OCI-LY1 (cell line): ENCODE measurements at regions not wholly inside any gene's neighbourhood (a gene's known extent, or its start where the extent isn't known, plus 50 kb on each side); places are given as distances from the start of the nearest gene placed in this dataset.

Experiments
- H2AFZ ChIP-seq: fragments of 200-600 bp; sonication (generic), shearing (Covaris generic); 2 replicates; pipeline ENCODE4 v1.6.0; 2014; ENCODE audit warnings: antibody characterized with exemption, mild to moderate bottlenecking, low read length
- H3F3A ChIP-seq: fragments of 200-600 bp; sonication (generic), shearing (Covaris generic); 2 replicates; pipeline ENCODE4 v1.6.0; 2014; ENCODE audit warnings: mild to moderate bottlenecking, antibody characterized with exemption, low read length, moderate library complexity; ENCODE audit not compliant: insufficient read depth
- H3K27ac ChIP-seq: fragments of 200-600 bp; sonication (generic); 2 replicates; pipeline ENCODE4 v1.5.1; 2014; ENCODE audit warnings: low read length, mixed run types, mild to moderate bottlenecking, low read depth; ENCODE audit not compliant: poor library complexity, severe bottlenecking
- H3K27me3 ChIP-seq: fragments of 200-600 bp; sonication (generic); 2 replicates; pipeline ENCODE4 v1.6.0; 2014; ENCODE audit warnings: antibody characterized with exemption, mild to moderate bottlenecking, low read length, moderate library complexity; ENCODE audit not compliant: insufficient read depth
- H3K36me3 ChIP-seq: fragments of 200-600 bp; sonication (generic); 2 replicates; pipeline ENCODE4 v1.6.1; 2014; ENCODE audit warnings: mild to moderate bottlenecking, antibody characterized with exemption, low read length, moderate library complexity, mixed read lengths; ENCODE audit not compliant: insufficient read depth
- H3K4me1 ChIP-seq: fragments of 200-600 bp; sonication (generic); 2 replicates; pipeline ENCODE4 v1.5.1; 2014; ENCODE audit warnings: mild to moderate bottlenecking, low read length, moderate library complexity; ENCODE audit not compliant: insufficient read depth, severe bottlenecking
- H3K4me2 ChIP-seq: fragments of 200-600 bp; sonication (generic), shearing (Covaris generic); 2 replicates; pipeline ENCODE4 v1.6.1; 2014; ENCODE audit warnings: low read length
- H3K4me3 ChIP-seq: fragments of 200-600 bp; sonication (generic); 2 replicates; pipeline ENCODE4 v1.5.1; 2014; ENCODE audit warnings: low read length, low read depth, mild to moderate bottlenecking, mixed read lengths; ENCODE audit not compliant: poor library complexity, severe bottlenecking
- H3K79me2 ChIP-seq: fragments of 200-600 bp; shearing (Covaris generic); 2 replicates; pipeline ENCODE4 v1.6.1; 2016; ENCODE audit warnings: mixed run types, low read length, mixed read lengths; ENCODE audit not compliant: insufficient read depth
- H3K9ac ChIP-seq: fragments of 200-600 bp; sonication (generic), shearing (Covaris generic); 2 replicates; pipeline ENCODE4 v1.6.1; 2014; ENCODE audit warnings: mild to moderate bottlenecking, low read length, mixed read lengths
- H3K9me2 ChIP-seq: fragments of 200-600 bp; sonication (generic), shearing (Covaris generic); 2 replicates; pipeline ENCODE4 v1.6.1; 2014; ENCODE audit warnings: low read depth, mild to moderate bottlenecking, low read length, mixed read lengths
- H3K9me3 ChIP-seq: fragments of 200-600 bp; shearing (Covaris generic); 2 replicates; pipeline ENCODE4 v1.6.1; 2014; ENCODE audit warnings: low read length, mixed read lengths
- H4K20me1 ChIP-seq: fragments of 200-600 bp; sonication (generic), shearing (Covaris generic); 2 replicates; pipeline ENCODE4 v1.6.0; 2016; ENCODE audit warnings: mild to moderate bottlenecking, low read length; ENCODE audit not compliant: insufficient read depth
- CTCF ChIP-seq: fragments of 200-600 bp; sonication (generic), shearing (Covaris generic); IDR thresholded peaks from 2 replicates; pipeline ENCODE4 v1.5.1; 2017; ENCODE audit warnings: mild to moderate bottlenecking, antibody characterized with exemption, low read length, moderate library complexity, mixed read lengths
- EZH2 ChIP-seq: fragments of 200-600 bp; sonication (generic), shearing (Covaris generic); IDR thresholded peaks from 2 replicates; pipeline ENCODE4 v1.8.0; 2017; ENCODE audit warnings: borderline replicate concordance, mixed run types, mild to moderate bottlenecking, antibody characterized with exemption, low read length, moderate library complexity, mixed read lengths

- TF ChIP-seq CTCF (no peak), EZH2 (no peak)
- H3K9me2 ChIP-seq = no peaks in the 10 kb centered on the region
- H3K9me3 ChIP-seq = no peaks in the 10 kb centered on the region
- no peaks in the 10 kb centered on the region for H3K27me3 ChIP-seq
- H3K9ac ChIP-seq = no peak overlapping the region
- no peaks in the 10 kb centered on the region for H3F3A ChIP-seq
- H3K27ac ChIP-seq = no peak overlapping the region
- no peak overlapping the region for H3K4me3 ChIP-seq
- no peaks in the 10 kb centered on the region for H3K36me3 ChIP-seq
- H2AFZ ChIP-seq = no peak overlapping the region
- H4K20me1 ChIP-seq = no peaks in the 10 kb centered on the region
- no peaks in the 10 kb centered on the region for H3K4me1 ChIP-seq
- H3K4me2 ChIP-seq = no peak overlapping the region
- no peaks in the 10 kb centered on the region for H3K79me2 ChIP-seq
Measured at GRCh38 chr4:156015781-156016180, 62.1 kb upstream of the CTSO start.

- Histone ChIP-seq H3K4me2 (no peak overlapping the region), H3K27ac (no peak overlapping the region), H3K27me3 (no peaks in the 10 kb centered on the region), H2AFZ (no peak overlapping the region), H3K4me1 (no peaks in the 10 kb centered on the region), H3K9ac (no peak overlapping the region), H3K36me3 (no peaks in the 10 kb centered on the region), H3F3A (no peaks in the 10 kb centered on the region), H3K79me2 (no peaks in the 10 kb centered on the region), H3K4me3 (no peak overlapping the region), H3K9me3 (no peaks in the 10 kb centered on the region), H4K20me1 (no peaks in the 10 kb centered on the region), H3K9me2 (no peaks in the 10 kb centered on the region)
- TF ChIP-seq EZH2 = no peak
- no peak for TF ChIP-seq CTCF
Measured at GRCh38 chr4:156006192-156006591, 52.5 kb upstream of the CTSO start.
